GM21390 (cell line): ENCODE measurements at regions not wholly inside any gene's neighbourhood (a gene's known extent, or its start where the extent isn't known, plus 50 kb on each side); places are given as distances from the start of the nearest gene placed in this dataset.

ENCODE experiments used
- ATAC-seq: cut with Tn5 transposase; IDR thresholded peaks from one replicate; pipeline ENCODE4 v1.9.1; 2021; ENCODE audit not compliant: unreplicated experiment

DNA sequence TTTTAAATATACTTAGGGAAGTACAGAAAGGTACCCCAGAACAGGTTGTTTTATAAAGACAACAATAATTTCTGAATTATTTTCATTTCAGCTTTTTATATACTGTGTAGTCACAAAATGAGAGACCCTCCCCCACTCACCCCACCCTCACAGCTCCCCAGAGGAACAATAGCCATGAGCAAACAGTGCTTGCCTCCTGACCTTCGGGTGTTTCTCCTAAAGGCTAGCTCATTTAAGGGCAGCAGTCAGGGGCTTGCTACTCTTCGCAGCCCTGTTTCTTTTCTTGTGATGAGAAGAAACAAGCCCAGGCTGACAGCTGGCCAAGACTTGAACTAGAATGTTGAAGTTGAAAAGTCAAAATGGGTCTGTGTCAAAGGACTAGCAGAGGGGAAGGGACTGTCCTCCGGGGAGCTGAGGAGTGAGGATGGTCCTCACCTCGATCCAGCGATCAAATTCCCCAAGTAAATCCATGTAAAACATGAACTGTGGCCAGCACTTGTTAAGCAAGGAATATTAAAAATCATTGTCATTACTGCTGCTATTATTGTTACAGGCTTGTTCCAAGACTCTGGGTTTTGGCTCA lies 133.8 kb upstream of the ARHGAP5 start:
- no peak for ATAC-seq

DNA sequence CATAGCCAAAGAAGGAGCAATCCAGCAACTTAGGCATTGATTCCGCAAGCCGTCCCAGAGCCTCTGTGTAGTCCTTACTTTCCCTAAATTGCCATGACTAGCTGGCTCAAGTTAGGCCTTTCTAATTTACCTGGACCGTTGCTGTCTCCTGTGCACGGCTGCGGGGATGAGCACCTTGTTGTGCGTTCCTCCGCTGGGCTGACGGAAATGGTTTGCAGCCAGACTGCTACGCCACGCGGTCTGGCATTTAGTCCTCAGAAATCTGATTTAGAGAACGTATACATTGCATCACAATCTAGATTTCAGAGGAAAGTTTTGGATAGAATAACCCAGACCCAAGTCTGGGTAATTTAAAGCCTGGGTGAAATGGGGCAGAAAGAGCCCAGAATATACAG lies 133.2 kb upstream of the ARHGAP5 start:
- ATAC-seq: no peak

DNA sequence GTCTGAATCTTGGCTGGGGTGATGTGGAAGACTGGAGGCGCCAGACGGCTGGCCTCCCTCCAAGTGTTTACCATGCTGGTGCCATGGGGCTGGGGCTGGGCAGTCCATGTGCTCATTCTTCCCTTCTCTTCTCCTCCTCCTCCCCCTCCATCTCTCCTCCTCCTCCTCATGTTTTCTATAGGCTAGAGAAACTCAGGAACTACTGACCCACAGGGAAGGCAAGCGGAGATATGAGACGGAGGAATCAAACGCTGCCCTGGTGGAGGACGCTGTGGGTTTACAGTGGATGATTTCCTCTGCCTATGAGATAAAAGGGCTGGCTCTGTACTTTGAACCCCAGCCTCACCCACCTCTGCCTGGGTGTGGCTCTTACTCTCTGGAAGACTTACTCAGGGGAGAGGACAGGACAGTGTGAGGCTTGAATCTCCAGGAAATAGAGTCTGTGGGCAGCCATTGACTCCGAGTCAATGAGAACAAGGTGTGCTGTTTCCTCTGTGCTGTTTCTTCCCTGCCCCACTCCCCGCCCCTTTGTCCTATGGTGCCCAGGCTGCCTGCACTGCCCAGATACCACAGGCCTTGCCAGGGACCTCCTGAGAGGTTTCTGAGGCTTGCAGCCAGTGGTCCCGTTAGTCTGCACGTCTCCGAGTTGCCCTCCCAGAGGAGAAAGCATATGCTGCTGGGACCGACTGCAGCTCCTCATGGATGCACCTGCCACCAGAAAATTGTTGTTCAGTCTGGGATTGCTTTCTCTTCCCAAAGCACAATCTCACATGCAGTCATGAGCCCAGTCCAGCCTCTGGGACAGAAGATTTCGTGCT lies 132.6 kb upstream of the ARHGAP5 start:
- no peak for ATAC-seq

DNA sequence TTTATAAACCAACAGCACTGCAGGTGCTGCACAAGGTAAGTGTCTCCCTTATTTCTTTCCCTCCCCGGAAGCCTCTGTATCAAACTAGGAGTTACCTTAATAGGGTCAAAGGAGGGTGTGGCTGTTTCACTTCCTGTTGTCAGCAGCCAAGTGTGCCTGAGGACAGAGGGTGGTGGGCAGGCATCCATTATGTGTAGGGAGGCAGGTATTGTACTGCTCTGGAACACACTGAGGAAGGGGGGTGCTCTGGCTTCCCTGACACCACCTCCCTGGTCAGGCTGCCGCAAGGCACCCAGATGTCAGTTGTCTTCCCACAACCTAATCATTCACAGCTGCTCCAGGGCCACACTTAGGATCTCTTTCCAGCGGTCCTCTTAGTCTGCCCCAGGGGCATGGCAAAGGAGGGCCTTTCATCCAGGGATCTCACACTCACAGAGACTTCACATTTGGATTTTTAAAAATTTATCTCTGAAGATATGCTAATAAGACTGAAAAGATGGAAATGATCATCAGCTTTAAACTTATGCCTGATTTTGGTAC lies 132.0 kb upstream of the ARHGAP5 start:
- no peak for ATAC-seq

DNA sequence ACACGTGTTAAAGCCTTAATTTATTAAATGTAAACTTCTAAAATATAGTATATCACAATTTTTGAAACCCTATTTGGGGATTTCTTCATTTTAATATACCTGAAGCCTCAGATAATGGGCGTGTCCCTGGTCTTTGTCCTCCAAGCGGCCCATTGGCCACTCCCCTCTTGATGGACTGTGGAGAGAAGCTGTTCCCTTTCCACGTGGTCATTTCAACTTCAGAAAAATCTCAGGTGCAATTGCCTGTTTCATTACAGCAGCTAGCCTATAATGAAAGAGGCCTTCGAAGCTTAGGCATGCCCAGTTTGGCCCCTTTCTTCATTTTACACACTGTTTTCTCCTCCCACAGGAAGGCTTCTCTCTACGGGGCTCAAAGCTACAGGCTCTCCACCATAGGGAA lies 131.4 kb upstream of the ARHGAP5 start:
- ATAC-seq: no peak

DNA sequence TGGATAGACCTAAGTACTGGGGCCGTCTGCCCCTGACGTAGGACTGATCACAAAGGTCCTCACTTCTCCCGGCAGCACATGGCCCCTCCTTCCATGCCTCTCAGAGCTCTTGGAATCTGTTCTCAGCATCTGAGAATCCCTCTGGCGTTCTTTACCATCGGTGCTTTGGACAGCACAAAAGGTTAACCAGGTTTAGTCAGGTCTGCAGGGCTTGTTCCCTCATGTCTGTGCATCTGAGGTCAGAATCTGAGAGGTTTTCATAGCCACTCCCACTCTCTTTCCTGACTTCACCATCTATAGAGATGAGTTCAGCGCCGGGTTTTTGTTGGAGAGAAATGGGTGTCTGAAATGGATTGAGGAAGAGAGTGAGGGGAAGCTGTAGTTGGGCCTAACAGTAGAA lies 130.0 kb upstream of the ARHGAP5 start:
- no peak for ATAC-seq

DNA sequence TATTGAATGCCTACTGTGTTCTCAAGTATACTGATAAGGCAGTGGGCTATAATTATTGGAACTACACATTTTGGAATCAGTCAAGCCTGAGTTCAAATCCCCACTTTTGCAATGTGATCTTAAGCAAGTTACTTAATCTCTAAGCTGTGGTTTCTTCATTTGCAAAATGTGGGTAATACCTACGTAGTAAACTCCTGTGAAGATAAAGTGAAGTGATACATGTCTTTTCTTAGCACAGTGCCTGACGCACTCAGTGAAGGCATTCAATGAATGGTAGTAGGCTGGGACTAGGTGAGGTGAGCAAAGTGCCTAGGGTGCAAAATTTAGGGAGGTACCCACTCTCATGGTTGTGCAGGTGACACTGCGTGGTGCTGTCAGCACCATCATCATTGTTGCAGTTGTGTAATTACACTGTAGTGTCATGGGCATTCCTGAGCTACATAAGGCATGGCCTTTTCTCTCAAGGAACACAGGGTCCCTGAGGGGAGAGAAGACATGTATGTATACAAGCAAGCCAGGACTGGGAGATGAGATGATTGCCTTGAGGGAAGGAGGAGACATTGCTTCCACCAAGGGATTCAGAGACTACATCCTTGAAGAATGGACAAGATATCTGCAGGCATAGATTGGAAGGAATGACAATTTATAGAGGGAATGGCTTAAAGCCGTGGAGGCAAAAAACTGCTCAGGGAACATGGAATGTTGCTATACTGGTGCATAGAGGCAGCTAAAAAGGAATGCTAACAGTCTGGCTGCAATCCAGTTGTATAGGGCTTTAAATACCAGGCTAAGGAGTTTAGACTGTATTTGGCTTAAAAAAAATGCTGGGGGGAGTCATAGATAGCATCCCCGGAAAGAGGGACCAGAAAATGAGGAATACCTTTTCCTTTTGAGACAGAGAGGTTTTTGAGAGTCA lies 129.2 kb upstream of the ARHGAP5 start:
- no peak for ATAC-seq

DNA sequence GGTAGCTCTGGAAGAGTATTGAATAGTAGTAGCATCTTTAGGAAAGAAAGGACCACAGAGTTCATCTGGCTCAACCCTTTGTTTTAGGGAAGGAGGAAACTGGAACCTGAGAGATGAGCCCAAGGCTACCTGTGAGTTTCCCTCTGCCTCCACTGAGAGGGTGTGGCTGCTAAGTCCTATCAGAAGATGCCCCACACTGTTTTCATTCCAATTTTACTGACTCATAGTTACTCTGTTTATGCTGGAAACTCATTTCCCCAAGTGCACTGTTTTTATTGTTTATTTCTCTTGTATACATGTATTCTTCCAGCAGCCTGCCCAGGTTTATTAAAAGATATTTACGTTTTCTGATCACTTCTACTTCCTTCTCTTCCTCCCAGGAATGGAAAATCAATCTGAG lies 127.4 kb upstream of the ARHGAP5 start:
- ATAC-seq: no peak

DNA sequence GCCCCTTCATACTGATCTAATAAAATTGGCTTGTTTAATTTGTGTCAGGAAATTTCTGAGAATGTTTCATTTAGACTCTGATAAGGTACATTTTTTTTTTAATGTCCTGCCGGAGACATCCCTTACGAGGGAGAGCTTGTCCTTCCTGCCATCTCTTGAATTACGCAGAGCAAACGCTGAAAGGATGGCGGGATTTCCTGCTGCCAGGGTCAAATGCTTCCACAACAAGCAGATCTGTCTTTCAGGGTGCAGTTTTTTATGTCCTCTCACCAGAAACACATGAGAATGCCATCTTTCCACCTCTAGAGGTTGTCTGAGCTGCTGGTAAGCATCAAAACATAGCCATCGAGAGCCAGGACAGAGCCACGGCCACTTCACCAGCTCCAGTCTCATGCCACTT lies 126.8 kb upstream of the ARHGAP5 start:
- no peak for ATAC-seq

DNA sequence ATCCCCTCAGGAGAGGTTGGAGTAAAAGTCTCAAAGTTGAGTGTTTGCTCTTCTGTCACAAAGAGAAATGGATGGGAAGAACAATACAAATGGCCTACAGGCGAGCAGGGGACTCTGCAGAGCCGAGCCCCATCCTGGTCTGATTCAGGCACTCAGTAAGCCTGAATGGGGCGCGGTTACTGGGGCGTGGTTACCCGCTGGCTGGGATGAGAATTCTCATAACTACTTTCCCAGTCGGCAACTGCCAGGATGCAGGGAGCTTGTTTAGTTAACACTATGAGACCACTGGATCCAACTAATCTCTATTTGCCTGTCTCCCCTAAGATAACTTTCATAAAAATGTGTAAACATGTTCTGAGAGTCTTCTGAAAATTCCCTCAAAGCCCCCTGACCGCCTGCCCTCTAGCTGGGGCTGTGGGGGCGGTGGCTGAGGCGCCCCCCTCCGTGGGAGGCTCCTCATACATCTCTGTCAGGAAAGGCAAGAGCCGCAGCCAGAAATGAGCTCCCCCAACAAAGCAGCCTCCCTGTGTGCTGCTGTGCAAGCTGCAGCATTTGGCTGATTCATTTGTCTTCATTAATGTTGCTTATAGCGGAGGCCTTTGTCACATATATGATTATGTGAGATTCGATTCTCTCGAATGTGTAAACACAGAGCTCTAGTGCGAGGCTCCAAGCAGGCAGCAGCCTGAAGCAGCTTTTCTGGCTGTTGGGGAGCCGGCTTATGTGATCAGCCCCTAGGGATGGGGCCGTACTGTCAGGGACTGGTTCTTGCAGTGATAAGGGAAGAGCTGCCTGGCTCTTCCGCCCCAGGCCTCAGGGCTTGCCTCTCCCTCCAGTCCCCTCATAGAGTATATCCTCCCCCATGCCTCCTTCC lies 126.1 kb upstream of the ARHGAP5 start:
- no peak for ATAC-seq

DNA sequence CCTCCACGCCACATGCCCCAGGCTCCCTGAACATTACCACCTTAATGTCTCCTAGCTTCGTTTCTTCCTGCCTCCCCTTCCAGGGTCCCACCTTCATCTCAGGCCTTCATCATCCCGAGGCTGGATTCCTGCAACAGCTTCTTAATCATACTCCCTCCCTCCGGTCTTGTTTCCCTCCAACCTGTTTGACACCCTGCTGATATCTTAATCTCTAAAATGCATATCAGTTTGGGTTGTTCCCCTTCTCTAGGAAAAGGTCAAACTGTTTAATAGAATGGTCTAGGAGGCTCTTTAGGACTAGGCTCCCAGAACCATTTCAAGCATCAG lies 125.5 kb upstream of the ARHGAP5 start:
- ATAC-seq: no peak

DNA sequence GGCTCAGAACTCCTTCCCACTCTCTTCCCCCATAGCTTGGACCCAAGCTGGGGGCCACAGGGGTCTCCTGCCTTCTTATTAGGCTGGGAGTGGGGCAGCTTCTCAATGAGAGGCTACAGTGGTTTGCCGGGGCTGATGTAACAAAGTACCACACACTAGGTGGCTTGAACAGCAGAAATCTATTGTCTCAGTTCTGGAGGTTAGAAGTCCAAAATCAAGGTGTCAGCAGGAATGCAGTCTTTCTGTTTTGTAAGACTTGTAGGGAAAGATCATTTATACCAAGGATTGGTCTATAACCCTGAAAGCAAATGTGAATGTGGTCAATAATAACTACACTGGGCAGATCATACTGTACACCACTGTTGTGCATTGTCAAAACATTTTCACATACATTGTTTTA lies 124.5 kb upstream of the ARHGAP5 start:
- no peak for ATAC-seq

DNA sequence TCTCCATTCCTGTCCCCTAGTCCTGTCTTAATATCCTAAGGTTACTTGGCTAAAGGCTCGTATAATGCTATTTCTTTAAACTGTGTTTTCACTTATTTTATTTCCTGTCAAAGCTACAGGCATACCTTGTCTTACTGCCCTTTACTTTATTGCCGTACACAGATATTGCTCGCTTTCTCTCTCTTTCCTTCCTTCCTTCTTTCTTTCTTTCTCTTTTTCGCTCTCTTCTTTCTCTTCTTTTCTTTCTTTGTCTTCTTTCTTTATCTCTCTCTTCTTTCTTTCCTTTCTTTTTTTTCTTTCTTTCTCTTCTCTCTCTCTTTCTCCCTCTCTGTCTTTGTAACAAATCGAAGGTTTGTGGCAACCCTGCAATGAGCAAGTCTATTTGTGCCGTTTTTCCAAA lies 123.9 kb upstream of the ARHGAP5 start:
- ATAC-seq: no peak

DNA sequence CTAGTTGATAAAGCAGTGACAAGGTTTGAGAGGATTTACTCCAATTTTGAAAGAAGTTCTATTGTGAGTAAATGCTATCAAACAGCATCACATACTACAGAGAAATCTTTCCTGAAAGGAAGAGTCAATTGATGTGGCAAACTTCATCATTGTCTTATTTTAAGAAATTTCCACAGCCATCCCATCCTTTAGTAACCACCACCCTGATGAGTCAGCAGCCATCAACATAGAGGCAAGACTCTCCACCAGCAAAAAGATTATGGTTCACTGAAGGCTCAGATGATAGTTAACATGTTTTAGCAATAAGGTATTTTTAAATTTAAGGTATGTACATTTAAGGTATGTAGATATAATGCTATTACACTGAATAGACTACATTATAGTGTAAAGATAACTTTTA lies 122.1 kb upstream of the ARHGAP5 start:
- ATAC-seq: no peak

DNA sequence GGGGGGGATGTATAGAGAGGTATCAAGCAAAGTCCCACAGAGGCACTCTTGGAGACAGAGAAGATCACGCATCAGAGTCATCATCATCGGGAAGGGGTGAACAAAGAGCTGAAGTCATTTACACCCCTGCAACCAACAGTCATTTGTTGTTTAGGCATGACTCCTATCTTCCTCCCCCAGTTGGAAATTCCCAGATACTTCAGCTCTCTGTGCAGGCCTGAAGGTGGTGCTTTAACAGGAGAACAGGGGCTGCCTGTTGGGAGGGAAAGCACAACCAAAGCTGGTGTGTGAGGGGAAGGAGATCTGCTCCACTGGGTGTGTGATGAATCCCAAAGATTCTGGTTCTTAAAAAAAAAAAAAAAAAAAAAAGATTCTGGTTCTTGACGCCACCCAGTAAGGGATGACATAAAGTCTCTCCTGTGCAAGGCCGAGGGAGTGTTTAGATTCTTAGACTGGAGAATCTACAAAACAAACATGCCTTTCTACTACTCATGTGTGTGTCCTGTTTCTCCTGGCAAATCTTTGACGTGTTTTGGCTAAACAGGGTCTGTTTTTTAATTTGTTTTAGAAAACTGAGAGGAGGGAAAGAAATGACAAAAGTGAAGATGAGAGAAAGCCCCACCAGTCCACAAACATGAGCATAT lies 121.0 kb upstream of the ARHGAP5 start:
- ATAC-seq: no peak

DNA sequence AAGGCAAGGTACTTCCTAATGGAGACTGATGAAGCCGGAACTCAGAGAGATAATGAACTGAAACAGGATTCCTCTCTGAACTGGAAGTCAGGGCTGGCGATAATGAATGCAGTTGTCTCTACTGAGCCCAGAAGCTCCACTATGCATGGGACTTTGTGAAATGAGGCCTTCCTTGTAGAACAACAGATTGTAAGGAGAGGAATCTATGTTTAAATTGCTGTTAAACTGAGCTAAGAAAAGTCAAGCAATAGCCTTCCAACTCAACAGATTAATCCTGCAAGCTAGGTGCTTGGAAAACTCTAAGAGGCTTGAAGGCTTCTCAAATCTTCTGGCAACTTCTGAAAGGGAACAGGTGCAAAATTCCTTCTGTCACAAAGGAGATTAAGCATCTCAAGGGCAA lies 119.5 kb upstream of the ARHGAP5 start:
- no peak for ATAC-seq

DNA sequence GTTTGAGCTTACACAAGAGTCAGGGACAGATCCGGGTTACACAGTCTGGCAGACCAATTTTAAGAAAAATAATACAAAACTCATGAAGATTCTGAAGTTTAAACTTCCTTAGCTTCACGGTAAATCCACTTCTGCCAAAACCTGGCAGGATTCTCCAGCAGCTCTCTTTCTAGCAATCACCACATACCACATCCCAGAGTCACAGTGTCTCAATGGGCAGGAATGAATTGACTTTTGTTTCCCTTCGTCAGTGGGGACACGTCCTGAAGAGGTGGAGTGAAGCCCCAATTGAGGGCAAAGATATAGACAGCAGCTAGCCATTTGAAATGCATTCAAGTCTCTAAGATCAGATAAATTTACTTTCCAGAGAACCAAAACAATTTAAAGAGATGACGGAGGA lies 117.1 kb upstream of the ARHGAP5 start:
- ATAC-seq: no peak

DNA sequence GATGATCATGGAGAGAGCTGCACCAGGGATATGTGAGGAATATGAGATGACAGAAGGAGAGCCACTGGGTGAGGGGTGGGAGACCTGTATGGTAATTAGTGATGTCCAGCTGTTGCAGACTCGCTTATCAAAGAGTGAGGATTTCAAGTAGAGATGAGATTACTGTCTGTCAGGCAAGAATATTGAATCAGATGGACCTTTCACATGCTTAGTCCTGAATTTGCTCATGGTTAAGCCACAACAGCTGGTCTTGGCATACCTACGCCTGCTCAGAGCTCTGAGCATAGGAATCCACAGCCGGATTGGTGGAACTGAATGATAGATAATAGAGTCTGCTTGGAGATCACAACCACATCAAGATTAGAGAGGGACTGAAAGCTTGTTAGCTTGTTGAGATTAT lies 115.2 kb upstream of the ARHGAP5 start:
- no peak for ATAC-seq

DNA sequence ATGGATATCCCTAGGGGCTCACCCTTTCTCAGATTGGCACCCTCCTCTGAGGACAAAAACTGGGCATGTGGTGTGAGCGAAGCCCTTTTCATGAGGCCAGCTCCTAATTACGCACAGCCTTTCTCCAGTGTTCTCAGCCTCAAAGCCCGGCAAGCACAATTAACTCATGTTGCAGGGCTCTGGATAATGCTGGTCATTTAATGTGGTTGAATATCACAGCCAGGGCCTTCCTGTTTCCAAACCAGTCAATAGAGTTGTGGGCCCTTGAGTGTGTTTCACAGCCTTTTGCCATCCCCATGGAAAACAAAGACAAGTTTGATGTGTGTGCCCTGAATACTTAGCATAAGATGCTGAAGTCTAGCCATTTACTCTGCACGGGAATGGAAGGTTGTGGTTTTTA lies 114.2 kb upstream of the ARHGAP5 start:
- no peak for ATAC-seq

DNA sequence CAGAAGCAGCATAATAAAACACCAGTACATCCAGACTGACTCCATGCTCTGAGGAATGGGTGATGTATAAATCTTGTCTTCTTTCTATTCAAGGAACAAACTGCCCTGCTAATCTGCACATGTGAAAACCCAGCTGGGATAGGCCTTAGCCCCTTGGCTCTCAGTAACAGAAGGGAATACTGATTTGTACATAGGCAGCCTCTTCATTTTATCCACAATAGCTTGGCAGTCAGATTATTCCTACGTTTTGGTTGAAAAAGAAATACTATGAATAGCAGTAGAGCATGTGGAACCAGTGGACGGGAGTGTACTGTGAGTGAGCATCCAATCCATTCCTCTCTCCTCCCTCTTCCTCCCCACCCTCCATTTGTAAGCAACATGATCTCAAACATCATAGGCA lies 113.5 kb upstream of the ARHGAP5 start:
- ATAC-seq: no peak
